KMS-11 (cell line): ENCODE measurements at regions not wholly inside any gene's neighbourhood (a gene's known extent, or its start where the extent isn't known, plus 50 kb on each side); places are given as distances from the start of the nearest gene placed in this dataset.

Source experiments
- H2AFZ ChIP-seq: fragments of 200-600 bp; sonication (generic); 2 replicates; pipeline ENCODE4 v1.6.1; 2016; ENCODE audit warnings: antibody characterized with exemption, mixed run types, low read depth
- H3K27ac ChIP-seq: fragments of 200-600 bp; sonication (generic); 2 replicates; pipeline ENCODE4 v1.6.1; 2016; ENCODE audit warnings: mild to moderate bottlenecking, mixed run types
- H3K27me3 ChIP-seq: fragments of 200-600 bp; sonication (generic); 2 replicates; pipeline ENCODE4 v1.6.1; 2017; ENCODE audit warnings: mild to moderate bottlenecking, low read depth, mixed run types, moderate library complexity; ENCODE audit not compliant: insufficient read depth
- H3K36me3 ChIP-seq: fragments of 200-600 bp; sonication (generic); 2 replicates; pipeline ENCODE4 v1.6.1; 2017; ENCODE audit warnings: mild to moderate bottlenecking, mixed run types; ENCODE audit not compliant: insufficient read depth
- H3K4me1 ChIP-seq: fragments of 200-600 bp; sonication (generic); 2 replicates; pipeline ENCODE4 v1.6.1; 2016; ENCODE audit warnings: mild to moderate bottlenecking, low read depth, mixed run types; ENCODE audit not compliant: poor library complexity, severe bottlenecking
- H3K4me2 ChIP-seq: fragments of 200-600 bp; sonication (generic); 2 replicates; pipeline ENCODE4 v1.7.0; 2016; ENCODE audit warnings: mild to moderate bottlenecking, mixed run types
- H3K4me3 ChIP-seq: fragments of 200-600 bp; sonication (generic); IDR thresholded peaks from 2 replicates; pipeline ENCODE4 v1.6.1; 2017; ENCODE audit warnings: low read depth, low read length, mixed read lengths; ENCODE audit not compliant: insufficient read depth
- H3K79me2 ChIP-seq: fragments of 200-600 bp; sonication (generic); 2 replicates; pipeline ENCODE4 v1.6.1; 2016; ENCODE audit warnings: low read depth, mixed run types; ENCODE audit not compliant: insufficient read depth
- H3K9ac ChIP-seq: fragments of 200-600 bp; sonication (generic); 2 replicates; pipeline ENCODE4 v1.6.1; 2016; ENCODE audit warnings: mild to moderate bottlenecking, mixed run types
- H4K20me1 ChIP-seq: fragments of 200-600 bp; sonication (generic); 2 replicates; pipeline ENCODE4 v1.6.1; 2016; ENCODE audit warnings: mild to moderate bottlenecking, mixed run types; ENCODE audit not compliant: insufficient read depth
- CTCF ChIP-seq: fragments of 200-600 bp; sonication (generic); conservative IDR thresholded peaks from 2 replicates; pipeline ENCODE4 v1.6.1; 2017; ENCODE audit warnings: low read depth, mild to moderate bottlenecking, antibody characterized with exemption, low read length, moderate library complexity, mixed read lengths

GRCh38 chr6:170210026-170210390 lies 80.9 kb downstream of the DLL1 start:
- Histone ChIP-seq H3K79me2 (no peaks in the 10 kb centered on the region), H3K9ac (no peak overlapping the region), H3K4me3 (no peak overlapping the region), H3K27me3 (peaks cover 3% of the 10 kb centered on the region; the same call in 1 of the 2 replicates), H4K20me1 (no peaks in the 10 kb centered on the region), H3K4me2 (no peak overlapping the region), H2AFZ (no peak overlapping the region), H3K4me1 (no peaks in the 10 kb centered on the region), H3K27ac (no peak overlapping the region), H3K36me3 (no peaks in the 10 kb centered on the region)
- TF ChIP-seq CTCF: no peak

- H3K4me2 ChIP-seq: no peak overlapping the region
- no peaks in the 10 kb centered on the region for H3K4me1 ChIP-seq
- H3K9ac ChIP-seq: no peak overlapping the region
- H3K79me2 ChIP-seq: no peaks in the 10 kb centered on the region
- H4K20me1 ChIP-seq: no peaks in the 10 kb centered on the region
- no peak for TF ChIP-seq CTCF
- H2AFZ ChIP-seq: no peak overlapping the region
- H3K4me3 ChIP-seq: no peak overlapping the region
- H3K27me3 ChIP-seq: peaks cover 3% of the 10 kb centered on the region; the same call in 1 of the 2 replicates
- no peak overlapping the region for H3K27ac ChIP-seq
- H3K36me3 ChIP-seq: no peaks in the 10 kb centered on the region
These were observed 81.4 kb downstream of the DLL1 start for GRCh38 chr6:170209354-170210025.

- peaks cover 3% of the 10 kb centered on the region; the same call in 1 of the 2 replicates for H3K27me3 ChIP-seq
These were observed 82.1 kb downstream of the DLL1 start for GRCh38 chr6:170208651-170209353.

GRCh38 chr6:170208182-170208601 lies 82.7 kb downstream of the DLL1 start:
- Histone ChIP-seq H3K36me3 (no peaks in the 10 kb centered on the region), H3K4me1 (no peaks in the 10 kb centered on the region), H2AFZ (no peak overlapping the region), H3K9ac (no peak overlapping the region), H3K27ac (no peak overlapping the region), H4K20me1 (no peaks in the 10 kb centered on the region), H3K79me2 (no peaks in the 10 kb centered on the region), H3K27me3 (peaks cover 3% of the 10 kb centered on the region; the same call in 1 of the 2 replicates), H3K4me3 (no peak overlapping the region), H3K4me2 (no peak overlapping the region)
- TF ChIP-seq CTCF: no peak

More at GRCh38 chr6:170208651-170209353, 82.1 kb downstream of the DLL1 start:
- Histone ChIP-seq H2AFZ (no peak overlapping the region), H3K4me1 (no peaks in the 10 kb centered on the region), H3K27ac (no peak overlapping the region), H3K4me2 (no peak overlapping the region), H3K79me2 (no peaks in the 10 kb centered on the region), H3K9ac (no peak overlapping the region), H3K36me3 (no peaks in the 10 kb centered on the region), H4K20me1 (no peaks in the 10 kb centered on the region), H3K4me3 (no peak overlapping the region)
- no peak for TF ChIP-seq CTCF
